Activated T-cell treated with anti-CD3 and anti-CD28 coated beads for 1 hour (primary cell): ENCODE measurements at regions not wholly inside any gene's neighbourhood (a gene's known extent, or its start where the extent isn't known, plus 50 kb on each side); places are given as distances from the start of the nearest gene placed in this dataset.
"Not testable (repeated sequence)": the region's sequence is repeated elsewhere in the genome, so short reads cannot be mapped to it uniquely, and the experiment has no call there.

Experiments used
- DNase-seq: peaks from one replicate; pipeline ENCODE4 v3.0.0-alpha.2; 2020; ENCODE audit warnings: low read depth

DNA sequence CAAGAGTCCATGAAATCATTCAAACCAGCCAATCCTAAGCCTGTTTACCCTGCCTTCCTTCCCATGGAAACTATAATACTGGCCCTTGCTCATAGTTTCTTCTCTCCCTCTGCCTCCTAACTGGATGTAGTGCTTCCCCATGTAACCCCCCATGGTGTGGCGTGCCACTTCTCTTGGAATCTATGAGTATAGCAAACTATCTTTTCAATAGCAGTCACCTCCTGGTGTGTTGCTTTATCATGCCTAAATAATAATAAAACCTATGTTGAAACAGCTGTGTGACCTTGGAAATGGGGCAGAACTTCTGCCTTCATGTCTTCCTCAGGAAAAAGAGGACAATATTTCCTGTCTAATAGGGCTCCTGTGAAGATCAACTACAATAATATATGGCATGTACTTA, 234.8 kb upstream of the EDNRA start:
- no peak for DNase-seq

DNA sequence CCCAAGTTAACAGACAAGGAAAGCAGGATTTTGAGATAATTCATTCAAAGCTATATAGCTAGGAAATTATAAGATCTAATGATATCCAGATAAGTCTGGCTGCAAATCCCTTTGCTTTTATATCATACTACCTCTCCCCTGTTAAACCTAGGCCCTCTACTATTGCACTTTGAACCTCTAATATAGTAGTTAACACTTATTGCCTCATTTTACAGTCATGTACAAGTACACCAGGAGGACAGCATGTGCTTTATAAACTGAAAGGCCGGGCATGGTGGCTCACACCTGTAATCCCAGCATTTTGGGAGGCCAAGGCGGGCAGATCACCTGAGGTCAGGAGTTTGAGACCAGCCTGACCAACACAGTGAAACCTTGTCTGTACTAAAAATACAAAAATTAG, 234.4 kb upstream of the EDNRA start:
- not testable (repeated sequence) for DNase-seq

- DNase-seq, result no peak
Observed at GRCh38 chr4:147247579-147247978, 233.3 kb upstream of the EDNRA start.

DNA sequence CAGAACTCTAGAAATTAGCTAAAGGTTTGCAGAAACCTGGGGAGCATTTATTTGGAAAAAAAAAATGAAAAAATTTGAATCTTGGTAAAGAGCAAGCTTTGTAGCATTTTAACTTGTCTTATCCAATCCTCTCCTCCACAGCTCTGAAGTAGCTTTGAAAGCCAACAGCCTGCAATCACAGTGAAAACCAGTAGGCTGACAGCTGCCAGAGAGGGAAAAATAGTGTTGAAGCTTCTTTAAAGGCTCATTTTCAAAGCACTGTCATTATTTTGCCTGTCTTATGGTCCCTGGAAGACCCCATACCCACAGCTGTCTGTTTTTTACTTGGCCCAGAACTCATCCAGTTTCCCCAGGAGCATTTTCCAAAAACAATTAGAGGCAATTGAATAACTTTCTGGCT, 230.8 kb upstream of the EDNRA start:
- DNase-seq, result no peak

GRCh38 chr4:147255268-147255667, 225.6 kb upstream of the EDNRA start:
- not testable (repeated sequence) for DNase-seq

- DNase-seq, result not testable (repeated sequence)
Observed at GRCh38 chr4:147259271-147259670, 221.6 kb upstream of the EDNRA start.

- no peak for DNase-seq
Observed at GRCh38 chr4:147284256-147284835, 196.6 kb upstream of the EDNRA start.

DNA sequence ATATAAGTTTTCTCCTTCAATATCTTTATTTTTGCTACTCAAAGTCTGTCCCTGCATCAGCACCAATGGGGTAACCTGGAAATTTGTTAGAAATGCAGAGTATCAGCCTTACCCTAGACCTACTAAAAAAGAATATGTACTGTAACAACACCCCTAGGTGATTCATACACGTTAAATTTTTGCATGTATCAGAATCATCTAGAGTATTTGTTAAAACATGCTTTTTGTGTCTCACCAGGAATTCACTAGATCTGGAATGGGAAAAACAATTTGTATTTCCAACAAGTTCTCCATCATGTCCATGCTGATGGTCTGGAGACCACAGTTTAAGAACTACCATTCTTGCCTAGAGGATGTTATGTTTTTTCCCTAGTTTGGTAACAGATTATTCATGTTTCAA, 196.0 kb upstream of the EDNRA start:
- DNase-seq, result no peak

DNA sequence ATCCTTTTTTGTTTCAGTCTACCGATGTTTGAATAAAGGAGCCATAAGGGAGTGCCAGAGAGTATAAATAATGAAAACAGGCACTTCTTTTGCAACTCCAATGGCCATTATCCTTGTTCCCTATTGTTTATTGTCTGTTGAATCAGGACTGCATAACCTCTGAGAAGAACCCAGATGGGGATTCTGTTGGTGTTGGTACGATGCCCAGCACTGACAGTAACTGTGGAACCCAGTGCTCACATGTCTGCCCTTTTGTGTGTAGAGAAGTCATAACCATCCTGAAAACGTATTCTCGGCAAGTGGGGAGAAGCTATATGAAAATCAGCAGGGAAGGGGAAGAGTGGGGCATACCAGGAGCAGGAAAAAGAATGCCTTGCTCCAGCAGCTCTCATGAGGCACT, 195.1 kb upstream of the EDNRA start:
- no peak for DNase-seq

GRCh38 chr4:147286846-147287587, 193.9 kb upstream of the EDNRA start:
- DNase-seq, result no peak

- no peak for DNase-seq
Observed at GRCh38 chr4:147287588-147287890, 193.4 kb upstream of the EDNRA start.

DNA sequence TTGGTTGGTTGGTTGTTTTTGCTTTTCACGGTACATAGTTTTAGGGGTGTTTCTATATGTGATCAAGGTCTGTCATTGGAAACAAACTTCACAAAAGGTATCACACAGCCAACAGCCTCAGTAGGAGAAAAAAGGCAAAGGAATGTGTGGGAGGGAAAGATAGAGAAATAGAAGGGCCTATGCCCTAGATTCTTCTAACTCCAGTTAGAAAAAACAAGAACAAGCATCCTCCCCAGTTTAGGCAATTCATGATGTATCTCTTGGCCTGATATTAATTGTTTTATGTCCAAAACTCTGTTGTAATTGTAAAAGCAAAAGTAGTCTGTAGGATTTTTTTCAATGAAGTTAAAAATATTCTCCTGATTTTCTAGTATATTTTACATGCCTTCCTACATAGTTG, 192.4 kb upstream of the EDNRA start:
- DNase-seq, result no peak

GRCh38 chr4:147289181-147289580, 191.7 kb upstream of the EDNRA start:
- DNase-seq, result no peak

DNA sequence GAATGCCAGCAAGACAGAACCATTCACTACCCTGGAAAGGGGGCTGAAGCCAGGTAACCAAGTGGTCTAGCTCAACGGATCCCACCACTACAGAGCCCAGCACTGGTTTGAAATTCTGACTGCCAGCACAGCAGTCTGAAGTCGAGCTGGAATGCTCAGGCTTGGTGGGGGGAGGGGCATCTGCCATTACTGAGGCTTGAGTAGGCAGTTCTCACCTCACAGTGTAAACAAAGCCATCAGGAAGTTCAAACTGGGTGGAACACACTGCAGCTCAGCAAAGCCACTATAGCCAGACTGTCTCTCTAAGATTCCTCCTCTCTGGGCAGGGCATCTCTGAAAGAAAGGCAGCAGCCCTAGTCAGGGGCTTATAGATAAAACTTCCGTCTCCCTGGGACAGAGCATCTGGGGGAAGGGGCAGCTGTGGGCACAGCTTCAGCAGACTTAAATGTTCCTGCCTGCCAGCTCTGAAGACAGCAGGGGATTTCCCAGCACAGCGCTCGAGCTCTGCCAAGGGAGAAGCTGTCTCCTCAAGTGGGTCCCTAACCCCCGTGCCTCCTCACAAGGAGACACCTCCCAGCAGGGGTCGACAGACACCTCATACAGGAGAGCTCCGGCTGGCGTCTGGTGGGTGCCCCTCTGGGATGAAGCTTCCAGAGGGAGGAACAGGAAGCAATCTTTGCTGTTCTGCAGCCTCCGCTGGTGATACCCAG, 188.1 kb upstream of the EDNRA start:
- DNase-seq, result not testable (repeated sequence)

DNA sequence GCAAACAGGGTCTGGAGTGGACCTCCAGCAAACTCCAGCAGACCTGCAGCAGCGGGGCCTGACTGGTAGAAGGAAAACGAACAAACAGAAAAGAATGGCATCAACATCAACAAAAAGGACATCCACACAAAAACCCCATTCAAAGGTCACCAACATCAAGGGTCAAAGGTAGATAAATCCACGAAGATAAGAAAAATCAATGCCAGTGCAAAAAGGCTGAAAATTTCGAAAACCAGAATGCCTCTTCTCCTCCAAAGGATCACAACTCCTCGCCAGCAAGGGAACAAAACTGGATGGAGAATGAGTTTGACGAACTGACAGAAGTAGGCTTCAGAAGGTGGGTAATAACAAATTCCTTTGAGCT, 187.6 kb upstream of the EDNRA start:
- not testable (repeated sequence) for DNase-seq

GRCh38 chr4:147299205-147299604, 181.7 kb upstream of the EDNRA start:
- no peak for DNase-seq

DNA sequence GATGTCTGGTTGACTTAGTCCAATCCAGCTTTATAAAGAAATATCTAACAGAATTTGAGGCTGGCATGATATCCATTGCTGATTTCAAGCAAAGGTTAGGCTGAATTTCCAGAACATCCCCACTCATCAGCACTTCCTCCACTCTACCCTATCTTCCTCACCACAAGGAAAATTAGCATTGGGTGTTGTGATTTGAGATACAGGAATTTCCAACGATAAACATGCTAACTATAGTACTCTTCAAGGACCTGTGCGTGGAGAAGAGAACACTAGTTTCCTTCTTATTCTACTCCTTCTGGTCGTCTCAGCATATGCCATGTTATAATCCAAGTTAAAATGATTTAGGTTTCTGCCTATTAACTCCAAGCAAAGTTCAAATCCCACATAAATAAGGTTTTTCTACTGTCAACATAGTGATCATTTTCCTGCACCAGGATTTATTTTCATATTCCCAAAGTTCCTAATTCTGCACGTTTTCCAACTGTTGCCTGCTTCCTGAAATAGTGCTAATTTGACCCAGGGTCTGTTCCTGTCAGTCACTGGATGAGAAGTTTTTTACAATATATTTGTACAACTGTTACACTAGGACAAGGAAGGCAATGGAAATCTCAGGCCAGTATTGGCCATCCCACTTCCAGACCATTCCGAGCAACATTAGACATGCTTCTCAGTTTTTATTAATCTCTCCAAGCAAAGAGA, 177.6 kb upstream of the EDNRA start:
- DNase-seq, result no peak

- no peak for DNase-seq
Observed at GRCh38 chr4:147303873-147304229, 177.0 kb upstream of the EDNRA start.

GRCh38 chr4:147307896-147308674, 172.8 kb upstream of the EDNRA start:
- no peak for DNase-seq

- DNase-seq, result no peak
Observed at GRCh38 chr4:147309434-147309833, 171.5 kb upstream of the EDNRA start.

GRCh38 chr4:147310312-147310711, 170.6 kb upstream of the EDNRA start:
- no peak for DNase-seq

DNA sequence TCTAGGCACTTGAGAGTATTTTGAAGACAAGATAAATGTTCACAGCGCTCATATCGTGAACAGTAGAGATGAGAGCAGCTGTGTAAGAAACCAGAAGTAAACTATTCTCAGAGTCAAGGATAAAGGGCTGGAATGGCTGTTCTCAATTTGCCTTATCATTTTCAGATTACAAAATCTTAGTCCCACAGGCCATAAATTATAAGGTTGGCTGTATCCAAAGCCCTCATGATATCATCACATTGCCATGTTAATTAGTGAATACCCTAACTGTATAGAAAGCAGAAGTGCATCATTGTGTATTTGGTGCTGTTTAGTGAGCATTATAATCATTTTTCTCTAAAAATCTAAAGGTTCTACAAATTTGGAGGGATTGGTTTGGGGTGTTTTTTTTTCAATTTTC, 168.9 kb upstream of the EDNRA start:
- DNase-seq, result no peak
